EL (cell line): ENCODE measurements at regions not wholly inside any gene's neighbourhood (a gene's known extent, or its start where the extent isn't known, plus 50 kb on each side); places are given as distances from the start of the nearest gene placed in this dataset.
A peak's percentile ranks its signal among the peaks of the same experiment; 100 is the strongest.
"Not testable (repeated sequence)": the region's sequence is repeated elsewhere in the genome, so short reads cannot be mapped to it uniquely, and the experiment has no call there.

Source experiments
- DNase-seq: peaks from one replicate; pipeline ENCODE4 v3.0.0-alpha.2; 2016

DNA sequence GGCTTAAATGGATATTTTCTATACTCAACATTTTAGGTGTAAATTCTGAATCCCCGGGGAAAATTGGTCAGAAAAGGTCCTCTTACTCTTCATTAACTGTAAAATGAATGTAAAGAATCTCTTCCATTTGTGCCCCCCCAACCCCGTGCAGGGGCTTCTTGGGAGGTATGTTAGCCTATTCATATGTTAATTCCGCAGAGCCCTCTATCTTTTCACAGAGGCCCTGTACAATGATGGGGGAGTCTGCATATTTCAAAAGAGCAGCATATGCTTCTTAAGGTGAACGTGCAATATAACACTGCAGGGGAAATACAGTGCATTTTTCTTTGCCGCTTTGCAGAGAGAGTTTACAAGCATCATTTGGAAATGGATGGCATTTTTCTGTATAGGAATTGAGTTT lies 88.5 kb upstream of the CXorf66 start:
- no peak for DNase-seq

DNA sequence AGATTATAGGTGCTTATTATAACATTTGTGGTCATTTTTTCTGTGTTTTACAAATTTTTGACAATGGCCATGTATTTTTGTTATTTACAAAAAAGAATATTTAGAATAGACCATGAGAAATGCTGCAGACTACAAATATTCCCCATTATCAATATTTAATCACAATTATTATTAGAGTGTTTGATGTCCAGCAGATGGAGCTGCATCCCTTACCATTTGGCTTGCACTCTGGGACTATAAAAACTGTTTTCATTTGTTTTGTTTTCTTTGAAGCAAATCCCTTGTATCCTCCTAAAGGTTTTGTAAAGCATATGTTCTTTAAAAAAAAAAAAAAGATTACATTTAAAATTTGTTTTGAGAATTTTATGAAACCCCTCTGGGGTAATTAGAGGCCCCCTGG lies 85.6 kb upstream of the CXorf66 start:
- DNase-seq: peak; percentile 0

DNA sequence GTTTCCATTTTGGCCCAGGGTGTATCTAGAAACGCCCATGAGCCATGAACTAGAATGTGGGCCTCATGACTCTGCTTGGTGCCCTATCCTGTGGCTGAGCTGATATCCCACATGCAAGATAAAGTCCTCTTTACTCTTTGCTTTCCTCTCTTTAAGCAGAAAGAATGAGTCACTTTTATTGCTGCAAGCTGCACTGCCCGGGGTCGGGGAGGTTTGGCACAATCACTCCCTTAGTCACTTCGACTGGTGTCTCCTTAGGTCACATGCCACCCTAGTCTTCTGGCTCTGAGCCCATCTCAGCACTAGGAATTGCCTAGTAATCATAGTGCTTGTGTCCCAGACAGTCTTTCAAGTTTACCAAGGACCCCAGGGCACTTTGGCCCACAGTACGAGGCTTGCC lies 75.1 kb upstream of the CXorf66 start:
- peak; percentile 41 for DNase-seq

DNA sequence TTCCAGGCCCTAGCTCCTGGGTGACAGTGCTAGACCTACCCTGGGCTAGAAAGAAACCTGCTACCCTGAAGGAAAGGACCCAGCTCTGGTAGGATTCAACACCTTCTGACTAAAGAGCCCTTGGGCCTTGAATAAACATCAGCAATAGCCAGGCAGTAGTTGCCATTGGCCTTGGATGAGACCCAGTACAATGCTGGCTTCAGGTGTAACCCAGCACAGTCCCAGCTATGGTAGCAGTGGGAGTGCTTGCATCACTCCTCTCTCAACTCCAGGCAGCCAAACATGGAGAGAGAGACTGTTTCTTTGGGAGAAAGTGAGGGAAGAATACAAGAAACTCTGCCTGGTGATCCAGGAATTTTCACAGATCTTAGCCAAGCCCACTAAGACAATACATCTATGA lies 73.5 kb upstream of the CXorf66 start:
- DNase-seq: no peak

DNA sequence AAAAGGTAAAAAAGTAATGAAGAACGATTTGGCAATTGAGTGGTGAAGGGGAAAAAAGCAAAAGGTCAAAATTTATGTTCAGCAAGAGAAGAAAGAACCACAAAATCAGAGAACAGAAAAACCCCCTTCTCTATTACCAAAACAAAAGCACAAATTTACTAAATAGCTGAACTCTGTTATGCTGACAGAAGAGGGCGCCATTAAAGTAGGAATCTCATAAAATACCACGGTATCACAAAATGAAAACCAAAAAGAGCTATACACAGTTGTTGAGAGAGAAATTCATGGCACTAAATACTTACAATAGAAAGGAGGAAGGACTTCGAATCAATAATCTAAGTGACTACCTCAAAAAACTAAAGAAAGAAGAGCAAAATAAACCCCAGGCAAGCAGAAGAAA lies 69.6 kb upstream of the CXorf66 start:
- DNase-seq: peak; percentile 0

DNA sequence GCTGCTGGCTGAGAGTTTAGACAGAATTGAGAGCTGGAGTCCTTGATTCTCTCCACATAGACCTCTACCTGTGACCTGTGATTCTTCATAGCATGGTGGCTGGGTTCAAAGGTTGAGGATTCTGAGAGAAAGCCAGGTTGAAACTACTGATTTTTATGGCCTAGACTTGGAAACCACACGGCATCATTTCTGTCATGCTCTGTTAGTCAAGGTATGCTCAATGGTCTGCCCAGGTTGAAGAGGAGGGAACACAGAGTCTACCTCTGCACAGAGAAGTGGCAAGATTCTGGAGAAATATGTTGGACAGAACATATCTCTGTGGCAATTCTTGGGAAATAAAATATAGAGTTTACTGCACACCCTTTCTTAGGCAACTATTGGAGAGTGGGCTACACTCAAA lies 57.2 kb upstream of the CXorf66 start:
- no peak for DNase-seq

DNA sequence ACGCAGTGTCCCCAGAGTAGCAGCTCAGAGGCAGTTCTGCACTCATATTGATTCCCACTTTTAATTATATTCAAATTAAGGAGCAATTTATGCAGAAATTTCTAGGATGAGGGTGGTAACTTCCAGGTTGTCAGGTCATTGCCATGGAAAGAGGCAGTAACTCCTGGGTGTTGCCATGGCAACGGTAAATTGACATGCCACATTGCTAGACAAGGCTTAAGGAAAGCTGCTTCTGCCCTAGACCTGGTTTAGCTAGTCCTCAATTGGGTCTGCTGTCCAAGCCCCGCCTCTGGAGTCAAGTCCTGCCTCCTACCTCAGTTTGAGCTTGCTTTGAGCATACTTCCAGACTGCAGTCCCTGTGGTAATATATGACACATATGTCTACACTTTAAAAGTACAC lies 53.8 kb upstream of the CXorf66 start:
- DNase-seq: not testable (repeated sequence)
